Natural killer cell (primary cell): ENCODE measurements at regions not wholly inside any gene's neighbourhood (a gene's known extent, or its start where the extent isn't known, plus 50 kb on each side); places are given as distances from the start of the nearest gene placed in this dataset.

Source experiments
- ATAC-seq, 3 donors: fragments of 150-1000 bp in 2 of 3; fragments of 200-7000 bp in 1 of 3; cut with Tn5 transposase; 1 replicate in 1 of 3; 2 replicates in 2 of 3; pipeline ENCODE4 v1.10.0; 2021; ENCODE audit warnings: mild to moderate bottlenecking in 2 of 3, moderate library complexity in 2 of 3
- DNase-seq, 2 donors: peaks; one replicate each; pipeline versions ENCODE4 v3.0.0 to v3.0.0-alpha.2; 2013 to 2021; ENCODE audit warnings: mixed read lengths in 1 of 2
- H3K27ac ChIP-seq: one replicate; pipeline ENCODE4 v1.5.1; 2013; ENCODE audit warnings: mild to moderate bottlenecking, low read length
- H3K27me3 ChIP-seq: one replicate; pipeline ENCODE4 v1.6.1; 2013; ENCODE audit warnings: low read length; ENCODE audit not compliant: control insufficient read depth, insufficient read depth
- H3K36me3 ChIP-seq: one replicate; pipeline ENCODE4 v1.6.1; 2013; ENCODE audit warnings: low read length; ENCODE audit not compliant: control insufficient read depth, insufficient read depth
- H3K4me1 ChIP-seq: one replicate; pipeline ENCODE4 v1.6.1; 2013; ENCODE audit warnings: low read length; ENCODE audit not compliant: control insufficient read depth, insufficient read depth
- H3K4me3 ChIP-seq: one replicate; pipeline ENCODE4 v1.5.1; 2013; ENCODE audit warnings: low read length
- H3K9me3 ChIP-seq: one replicate; pipeline ENCODE4 v1.6.1; 2013; ENCODE audit warnings: low read length; ENCODE audit not compliant: control insufficient read depth, insufficient read depth
- H3K27ac Mint-ChIP-seq, 2 donors: one replicate each; pipeline ENCODE4 v1.8.0; 2022; ENCODE audit warnings: mild to moderate bottlenecking in 2 of 2, mixed read lengths in 2 of 2, moderate library complexity in 1 of 2
- H3K27me3 Mint-ChIP-seq, 2 donors: one replicate each; pipeline ENCODE4 v1.8.0; 2022; ENCODE audit warnings: low read depth in 2 of 2, mixed read lengths in 2 of 2
- H3K36me3 Mint-ChIP-seq: one replicate; pipeline ENCODE4 v1.8.0; 2022; ENCODE audit warnings: mixed read lengths
- H3K4me1 Mint-ChIP-seq, 2 donors: one replicate each; pipeline ENCODE4 v1.8.0; 2022; ENCODE audit warnings: mixed read lengths in 2 of 2
- H3K4me3 Mint-ChIP-seq: one replicate; pipeline ENCODE4 v1.8.0; 2022; ENCODE audit warnings: mild to moderate bottlenecking, moderate library complexity, mixed read lengths
- H3K9me3 Mint-ChIP-seq, 2 donors: one replicate each; pipeline ENCODE4 v1.8.0; 2022; ENCODE audit warnings: mixed read lengths in 2 of 2
- WGBS: methylation state at CpG from one replicate; pipeline ENCODE4 v1.1.7; 2013; ENCODE audit warnings: missing lambda C conversion rate; ENCODE audit not compliant: insufficient coverage; 5-methylcytosine and 5-hydroxymethylcytosine counted together
- intact Hi-C: fragments of 100-400 bp; cut with micrococcal nuclease; formaldehyde crosslinking; loops from one replicate; pipeline ENCODE4 v1.14.2; 2022
- TF ChIP-seq, protein P1 (sequence below): fragments of 200-600 bp; IDR thresholded peaks from one replicate; pipeline ENCODE4 v1.8.0; 2022; ENCODE audit warnings: antibody characterized with exemption

DNA sequence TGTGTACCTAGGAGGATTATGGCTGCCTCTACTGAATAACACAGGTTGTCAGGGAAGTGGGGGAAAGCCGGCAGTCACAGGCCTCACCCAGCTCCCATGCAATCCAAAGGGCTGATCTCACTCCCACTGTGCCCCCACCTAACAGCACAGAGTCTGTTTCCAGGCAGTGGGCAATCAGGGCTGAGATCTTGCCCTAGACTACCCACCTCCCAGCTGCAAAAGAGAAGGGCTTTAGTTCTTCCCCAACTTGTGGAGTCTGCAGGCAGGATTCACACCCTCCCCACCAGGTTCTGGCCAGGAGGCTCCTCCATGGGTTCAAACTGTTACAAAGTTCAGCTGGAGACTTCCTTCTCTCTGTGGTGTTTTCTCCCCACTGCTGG, 66.0 kb upstream of the OLIG3 start:
- ATAC-seq (no peak), DNase-seq (no peak)
- Mint-ChIP-seq H3K36me3 (peaks cover 8% of the 10 kb centered on the region), H3K4me3 (peak overlapping the region; percentile 58), H3K27ac (peak overlapping the region in 1 of 2 donors; percentile 8), H3K27me3 (peaks cover 7 to 12% of the 10 kb centered on the region in 2 donors), H3K4me1 (peaks cover 20 to 21% of the 10 kb centered on the region in 2 donors), H3K9me3 (peaks cover 0 to 2% of the 10 kb centered on the region in 2 donors)
- Histone ChIP-seq H3K27ac (no peak overlapping the region), H3K36me3 (no peaks in the 10 kb centered on the region), H3K4me3 (no peak overlapping the region), H3K9me3 (no peaks in the 10 kb centered on the region), H3K27me3 (no peaks in the 10 kb centered on the region), H3K4me1 (peaks cover 14% of the 10 kb centered on the region)
- WGBS = 70% methylated on average over 1 of the region's 1 CpG
- TF ChIP-seq, protein P1, sequence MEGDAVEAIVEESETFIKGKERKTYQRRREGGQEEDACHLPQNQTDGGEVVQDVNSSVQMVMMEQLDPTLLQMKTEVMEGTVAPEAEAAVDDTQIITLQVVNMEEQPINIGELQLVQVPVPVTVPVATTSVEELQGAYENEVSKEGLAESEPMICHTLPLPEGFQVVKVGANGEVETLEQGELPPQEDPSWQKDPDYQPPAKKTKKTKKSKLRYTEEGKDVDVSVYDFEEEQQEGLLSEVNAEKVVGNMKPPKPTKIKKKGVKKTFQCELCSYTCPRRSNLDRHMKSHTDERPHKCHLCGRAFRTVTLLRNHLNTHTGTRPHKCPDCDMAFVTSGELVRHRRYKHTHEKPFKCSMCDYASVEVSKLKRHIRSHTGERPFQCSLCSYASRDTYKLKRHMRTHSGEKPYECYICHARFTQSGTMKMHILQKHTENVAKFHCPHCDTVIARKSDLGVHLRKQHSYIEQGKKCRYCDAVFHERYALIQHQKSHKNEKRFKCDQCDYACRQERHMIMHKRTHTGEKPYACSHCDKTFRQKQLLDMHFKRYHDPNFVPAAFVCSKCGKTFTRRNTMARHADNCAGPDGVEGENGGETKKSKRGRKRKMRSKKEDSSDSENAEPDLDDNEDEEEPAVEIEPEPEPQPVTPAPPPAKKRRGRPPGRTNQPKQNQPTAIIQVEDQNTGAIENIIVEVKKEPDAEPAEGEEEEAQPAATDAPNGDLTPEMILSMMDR = no peak
- intact Hi-C loops = no loop called here

DNA sequence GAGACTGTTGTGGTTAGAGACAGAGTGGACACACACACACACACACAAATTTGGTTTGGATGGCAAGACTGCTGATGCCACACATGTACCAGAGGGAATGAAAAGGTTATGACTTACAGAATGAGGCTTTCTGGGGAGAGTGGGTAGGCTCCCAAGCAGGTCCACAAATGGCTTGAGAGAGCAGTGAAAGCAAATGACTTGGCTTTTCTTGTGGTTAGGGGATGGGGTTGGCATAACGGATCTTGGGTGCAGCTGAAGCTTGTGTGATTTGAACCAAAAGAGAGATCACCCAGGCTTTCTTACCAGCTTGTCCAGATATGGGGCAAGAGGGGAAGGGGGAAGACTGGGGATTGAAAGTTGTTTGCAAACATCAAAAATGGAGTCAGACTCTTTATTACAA, 73.9 kb upstream of the OLIG3 start:
- Mint-ChIP-seq H3K27me3 (peaks cover 34 to 42% of the 10 kb centered on the region in 2 donors), H3K27ac (no peak overlapping the region), H3K9me3 (no peaks in the 10 kb centered on the region), H3K4me1 (no peaks in the 10 kb centered on the region), H3K36me3 (no peaks in the 10 kb centered on the region), H3K4me3 (no peak overlapping the region)
- ATAC-seq (no peak), DNase-seq (no peak)
- H3K27ac ChIP-seq = no peak overlapping the region
- intact Hi-C loops = no loop called here
- no peaks in the 10 kb centered on the region for H3K4me1 ChIP-seq
- no peak overlapping the region for H3K4me3 ChIP-seq
- 57% methylated on average over 1 of the region's 1 CpG for WGBS
- H3K36me3 ChIP-seq = no peaks in the 10 kb centered on the region
- H3K27me3 ChIP-seq = peaks cover 4% of the 10 kb centered on the region
- H3K9me3 ChIP-seq = no peaks in the 10 kb centered on the region
- TF ChIP-seq, protein P1 = no peak

DNA sequence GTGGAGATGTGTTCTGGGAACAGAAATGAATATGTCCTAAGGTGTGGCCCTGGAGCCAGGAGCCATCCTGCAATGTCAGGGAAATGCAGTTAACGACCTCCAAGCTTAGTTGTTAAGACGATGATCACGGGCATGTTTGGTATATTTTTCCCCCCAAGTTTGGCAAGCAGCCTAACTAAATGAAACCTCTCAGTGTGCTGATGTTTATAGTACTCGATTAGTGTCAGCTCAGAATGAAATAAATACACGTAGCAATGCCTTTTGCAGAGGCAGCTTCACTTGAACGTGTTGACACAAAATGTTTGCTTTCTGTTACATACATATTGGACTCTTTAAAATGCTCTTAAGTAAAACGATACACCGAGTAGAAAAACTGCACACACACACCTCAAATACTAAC, 76.2 kb upstream of the OLIG3 start:
- Mint-ChIP-seq H3K27me3 (peaks cover 46 to 61% of the 10 kb centered on the region in 2 donors), H3K9me3 (no peaks in the 10 kb centered on the region), H3K4me1 (no peaks in the 10 kb centered on the region), H3K36me3 (no peaks in the 10 kb centered on the region), H3K4me3 (no peak overlapping the region), H3K27ac (no peak overlapping the region)
- DNase-seq (no peak), ATAC-seq (no peak)
- Histone ChIP-seq H3K27ac (no peak overlapping the region), H3K27me3 (peaks cover 14% of the 10 kb centered on the region), H3K4me3 (no peak overlapping the region), H3K36me3 (no peaks in the 10 kb centered on the region), H3K4me1 (no peaks in the 10 kb centered on the region), H3K9me3 (no peaks in the 10 kb centered on the region)
- intact Hi-C loops = no loop called here
- TF ChIP-seq, protein P1 = no peak
- 90% methylated on average over 8 of the region's 8 CpGs for WGBS

DNA sequence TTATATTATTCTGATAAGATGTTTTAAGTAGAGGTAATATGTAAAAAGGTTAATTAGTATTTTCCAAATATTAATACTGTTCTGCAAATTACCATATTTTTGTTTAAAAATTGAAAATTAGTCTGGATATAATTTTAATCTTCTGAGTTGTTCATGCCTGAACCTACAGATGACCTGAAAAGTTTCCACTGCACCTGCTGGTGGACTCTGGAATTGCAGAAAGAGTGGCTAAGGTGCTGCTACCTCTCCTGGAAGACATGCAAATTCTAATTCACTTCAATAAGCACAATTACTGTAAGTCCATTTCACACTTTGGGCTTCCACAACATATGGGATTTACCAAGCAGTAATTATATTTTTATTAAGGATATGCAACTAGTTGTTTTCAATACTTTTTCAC, 77.7 kb upstream of the OLIG3 start:
- Mint-ChIP-seq H3K4me3 (no peak overlapping the region), H3K9me3 (no peaks in the 10 kb centered on the region), H3K27ac (no peak overlapping the region), H3K4me1 (no peaks in the 10 kb centered on the region), H3K36me3 (no peaks in the 10 kb centered on the region), H3K27me3 (peaks cover 39 to 55% of the 10 kb centered on the region in 2 donors)
- ATAC-seq = peak; percentile 40 to 68 (median 56)
- Histone ChIP-seq H3K4me1 (no peaks in the 10 kb centered on the region), H3K9me3 (no peaks in the 10 kb centered on the region), H3K36me3 (no peaks in the 10 kb centered on the region), H3K27me3 (peaks cover 16% of the 10 kb centered on the region), H3K27ac (no peak overlapping the region), H3K4me3 (no peak overlapping the region)
- peak; percentile 37 to 79 for DNase-seq
- TF ChIP-seq, protein P1 = peak; percentile 70
- intact Hi-C loops = no loop called here
